ENCODE measurements at regions not wholly inside any gene's neighbourhood (a gene's known extent, or its start where the extent isn't known, plus 50 kb on each side); places are given as distances from the start of the nearest gene placed in this dataset.

GRCh38 chr3:29144361-29144760, 136.5 kb upstream of the RBMS3 start:
- ChIA-PET CTCF (ENCODE audit: unreplicated experiment) (no interaction called here), POLR2A (no interaction called here)
- H2AFZ ChIP-seq (ENCODE audit: low read length): no peak overlapping the region
- H3K27ac ChIP-seq (ENCODE audit: low read depth, low read length, poor library complexity, severe bottlenecking): no peak overlapping the region
- no peak overlapping the region for H3K4me2 ChIP-seq (ENCODE audit: low read length)
- H3K36me3 ChIP-seq (ENCODE audit: insufficient read depth, low read length): no peaks in the 10 kb centered on the region
- no peak for DNase-seq (ENCODE audit: low spot score)
- BruUV-seq (replicated peaks): no TSS peak
- H3K4me1 ChIP-seq (ENCODE audit: insufficient read depth, low read length, poor library complexity, severe bottlenecking): peaks cover 4% of the 10 kb centered on the region
- H3K9me3 ChIP-seq (ENCODE audit: low read length): no peaks in the 10 kb centered on the region
- no peaks in the 10 kb centered on the region for H4K20me1 ChIP-seq (ENCODE audit: insufficient read depth, low read length)
- no peak overlapping the region for H3K4me3 ChIP-seq (ENCODE audit: low read depth, low read length, poor library complexity, severe bottlenecking)
- H3K79me2 ChIP-seq (ENCODE audit: insufficient read depth, low read depth, low read length): no peaks in the 10 kb centered on the region
- H3K9me2 ChIP-seq (ENCODE audit: insufficient read depth, low read length): no peaks in the 10 kb centered on the region
- no peak for TF ChIP-seq EZH2phosphoT487 (IDR thresholded peaks at IDR 0.05; ENCODE audit: borderline replicate concordance, low read depth, low read length)
- TF ChIP-seq CTCF (conservative IDR thresholded peaks at IDR 0.05; ENCODE audit: low read length): no peak
- intact Hi-C loops (cut with micrococcal nuclease; ENCODE audit: unreplicated experiment): no loop called here

- Histone ChIP-seq H4K20me1 (ENCODE audit: insufficient read depth, low read length) (no peaks in the 10 kb centered on the region), H3K4me1 (ENCODE audit: insufficient read depth, low read length, poor library complexity, severe bottlenecking) (peaks cover 4% of the 10 kb centered on the region), H3K9me3 (ENCODE audit: low read length) (no peaks in the 10 kb centered on the region), H3K4me2 (ENCODE audit: low read length) (no peak overlapping the region), H3K4me3 (ENCODE audit: low read depth, low read length, poor library complexity, severe bottlenecking) (no peak overlapping the region), H3K27ac (ENCODE audit: low read depth, low read length, poor library complexity, severe bottlenecking) (no peak overlapping the region), H3K36me3 (ENCODE audit: insufficient read depth, low read length) (no peaks in the 10 kb centered on the region), H2AFZ (ENCODE audit: low read length) (no peak overlapping the region), H3K9me2 (ENCODE audit: insufficient read depth, low read length) (no peaks in the 10 kb centered on the region), H3K79me2 (ENCODE audit: insufficient read depth, low read depth, low read length) (no peaks in the 10 kb centered on the region)
- intact Hi-C loops (cut with micrococcal nuclease; ENCODE audit: unreplicated experiment): no loop called here
- CTCF ChIA-PET (ENCODE audit: unreplicated experiment): no interaction called here
- POLR2A ChIA-PET: no interaction called here
- BruUV-seq (replicated peaks): no TSS peak
- no peak for TF ChIP-seq CTCF (conservative IDR thresholded peaks at IDR 0.05; ENCODE audit: low read length)
- no peak for TF ChIP-seq EZH2phosphoT487 (IDR thresholded peaks at IDR 0.05; ENCODE audit: borderline replicate concordance, low read depth, low read length)
- DNase-seq (ENCODE audit: low spot score): no peak
Observed at GRCh38 chr3:29144807-29145206, 136.1 kb upstream of the RBMS3 start.

- H3K9me3 ChIP-seq (ENCODE audit: low read length): no peaks in the 10 kb centered on the region
- H4K20me1 ChIP-seq (ENCODE audit: insufficient read depth, low read length): no peaks in the 10 kb centered on the region
- CTCF ChIA-PET (ENCODE audit: unreplicated experiment): no interaction called here
- H2AFZ ChIP-seq (ENCODE audit: low read length): no peak overlapping the region
- no TSS peak for BruUV-seq (replicated peaks)
- no peak for TF ChIP-seq CTCF (conservative IDR thresholded peaks at IDR 0.05; ENCODE audit: low read length)
- TF ChIP-seq EZH2phosphoT487 (IDR thresholded peaks at IDR 0.05; ENCODE audit: borderline replicate concordance, low read depth, low read length): no peak
- no peak for DNase-seq (ENCODE audit: low spot score)
- intact Hi-C loops (cut with micrococcal nuclease; ENCODE audit: unreplicated experiment): no loop called here
- H3K4me1 ChIP-seq (ENCODE audit: insufficient read depth, low read length, poor library complexity, severe bottlenecking): peaks cover 4% of the 10 kb centered on the region
- POLR2A ChIA-PET: no interaction called here
- no peaks in the 10 kb centered on the region for H3K79me2 ChIP-seq (ENCODE audit: insufficient read depth, low read depth, low read length)
- no peak overlapping the region for H3K4me2 ChIP-seq (ENCODE audit: low read length)
- no peak overlapping the region for H3K27ac ChIP-seq (ENCODE audit: low read depth, low read length, poor library complexity, severe bottlenecking)
- H3K9me2 ChIP-seq (ENCODE audit: insufficient read depth, low read length): no peaks in the 10 kb centered on the region
- H3K4me3 ChIP-seq (ENCODE audit: low read depth, low read length, poor library complexity, severe bottlenecking): no peak overlapping the region
- H3K36me3 ChIP-seq (ENCODE audit: insufficient read depth, low read length): no peaks in the 10 kb centered on the region
Observed at GRCh38 chr3:29145360-29145759, 135.5 kb upstream of the RBMS3 start.

Measured in OCI-LY7 (cell line).